ENCODE measurements at regions not wholly inside any gene's neighbourhood (a gene's known extent, or its start where the extent isn't known, plus 50 kb on each side); places are given as distances from the start of the nearest gene placed in this dataset.
A peak's percentile ranks its signal among the peaks of the same experiment; 100 is the strongest.

- TF ChIP-seq YY1 (IDR thresholded peaks at IDR 0.05; ENCODE audit: low read depth) = no peak
- TF ChIP-seq CEBPB (IDR thresholded peaks at IDR 0.05) = no peak
- no peak for TF ChIP-seq FOXM1 (IDR thresholded peaks at IDR 0.05; ENCODE audit: borderline replicate concordance, low read depth)
- TF ChIP-seq EP300 (IDR thresholded peaks at IDR 0.05; ENCODE audit: borderline replicate concordance) = peak; percentile 41; the same call in 1 of the 2 replicates
- no peak for TF ChIP-seq TAF1 (IDR thresholded peaks at IDR 0.05; ENCODE audit: low read depth)
- TF ChIP-seq MAX (IDR thresholded peaks at IDR 0.05) = no peak
- TF ChIP-seq RAD21 (IDR thresholded peaks at IDR 0.05; ENCODE audit: low read depth) = no peak
- no peak for TF ChIP-seq EGR1 (IDR thresholded peaks at IDR 0.05)
- TF ChIP-seq REST (IDR thresholded peaks at IDR 0.05; ENCODE audit: low read depth) = no peak
- TF ChIP-seq NFIC (IDR thresholded peaks at IDR 0.05) = no peak
- 0 out of 2 replicates have a peak, but pooled peaks have one; percentile 49 for TF ChIP-seq TCF12 (IDR thresholded peaks at IDR 0.05; ENCODE audit: low read depth)
- TF ChIP-seq ZBTB7A (IDR thresholded peaks at IDR 0.05; ENCODE audit: low read depth) = no peak
Measured at GRCh38 chr21:39084979-39085729, 98.1 kb downstream of the PSMG1 start.

Measured in Ishikawa (cell line).